ENCODE measurements at regions not wholly inside any gene's neighbourhood (a gene's known extent, or its start where the extent isn't known, plus 50 kb on each side); places are given as distances from the start of the nearest gene placed in this dataset.

GRCh38 chr3:152608696-152609594 is 226.0 kb upstream of the P2RY1 start:
- no peak for TF ChIP-seq SP1 (IDR thresholded peaks at IDR 0.05)
- TF ChIP-seq ELF4 (IDR thresholded peaks at IDR 0.05) = no peak
- TF ChIP-seq HDGF (IDR thresholded peaks at IDR 0.05; ENCODE audit: borderline replicate concordance) = no peak
- TF ChIP-seq BHLHE40 (IDR thresholded peaks at IDR 0.05; ENCODE audit: borderline replicate concordance) = no peak
- no peak for TF ChIP-seq ZNF384 (IDR thresholded peaks at IDR 0.05)
- TF ChIP-seq FOXK2 (IDR thresholded peaks at IDR 0.05) = no peak
- TF ChIP-seq SUZ12 (IDR thresholded peaks at IDR 0.05) = no peak
- TF ChIP-seq FOXA1 (IDR thresholded peaks at IDR 0.05) = no peak
- no peak for TF ChIP-seq FOXM1 (IDR thresholded peaks at IDR 0.05; ENCODE audit: borderline replicate concordance)
- no peak for TF ChIP-seq ARNT (IDR thresholded peaks at IDR 0.05)
- TF ChIP-seq NFRKB (IDR thresholded peaks at IDR 0.05) = no peak
- no peak for TF ChIP-seq TARDBP (IDR thresholded peaks at IDR 0.05)
